ENCODE measurements at regions not wholly inside any gene's neighbourhood (a gene's known extent, or its start where the extent isn't known, plus 50 kb on each side); places are given as distances from the start of the nearest gene placed in this dataset.

DNA sequence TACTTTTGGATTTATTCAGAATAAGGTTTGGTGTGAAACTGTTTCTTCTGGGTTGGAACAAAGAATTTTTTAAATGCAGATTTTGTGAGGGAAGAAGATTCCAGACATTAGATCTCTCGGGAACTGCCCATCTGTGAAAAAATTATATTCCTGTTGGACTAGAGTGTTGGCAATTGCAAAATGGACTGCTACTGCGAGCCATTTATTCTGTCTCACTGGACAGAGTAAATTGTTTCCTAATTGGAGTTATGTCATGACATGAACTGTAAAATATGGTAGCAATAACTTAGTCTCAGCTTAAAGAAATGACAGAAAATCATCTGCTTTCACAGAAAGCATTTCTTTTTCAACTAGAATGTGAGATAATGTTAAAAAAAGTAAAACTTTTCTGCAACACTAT lies 86.0 kb upstream of the MYCBP2 start:
- TF ChIP-seq, protein P1, sequence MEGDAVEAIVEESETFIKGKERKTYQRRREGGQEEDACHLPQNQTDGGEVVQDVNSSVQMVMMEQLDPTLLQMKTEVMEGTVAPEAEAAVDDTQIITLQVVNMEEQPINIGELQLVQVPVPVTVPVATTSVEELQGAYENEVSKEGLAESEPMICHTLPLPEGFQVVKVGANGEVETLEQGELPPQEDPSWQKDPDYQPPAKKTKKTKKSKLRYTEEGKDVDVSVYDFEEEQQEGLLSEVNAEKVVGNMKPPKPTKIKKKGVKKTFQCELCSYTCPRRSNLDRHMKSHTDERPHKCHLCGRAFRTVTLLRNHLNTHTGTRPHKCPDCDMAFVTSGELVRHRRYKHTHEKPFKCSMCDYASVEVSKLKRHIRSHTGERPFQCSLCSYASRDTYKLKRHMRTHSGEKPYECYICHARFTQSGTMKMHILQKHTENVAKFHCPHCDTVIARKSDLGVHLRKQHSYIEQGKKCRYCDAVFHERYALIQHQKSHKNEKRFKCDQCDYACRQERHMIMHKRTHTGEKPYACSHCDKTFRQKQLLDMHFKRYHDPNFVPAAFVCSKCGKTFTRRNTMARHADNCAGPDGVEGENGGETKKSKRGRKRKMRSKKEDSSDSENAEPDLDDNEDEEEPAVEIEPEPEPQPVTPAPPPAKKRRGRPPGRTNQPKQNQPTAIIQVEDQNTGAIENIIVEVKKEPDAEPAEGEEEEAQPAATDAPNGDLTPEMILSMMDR (IDR thresholded peaks at IDR 0.05; ENCODE audit: insufficient read depth, low read length, severe bottlenecking) = no peak
- DNase-seq (ENCODE audit: low read depth) (no peak), FAIRE-seq (no peak)
- Histone ChIP-seq H3K27me3 (ENCODE audit: control insufficient read depth, insufficient read depth, low read length) (no peaks in the 10 kb centered on the region), H3K36me3 (ENCODE audit: control insufficient read depth, insufficient read depth, low read length) (no peaks in the 10 kb centered on the region), H3K4me3 (ENCODE audit: low read depth, low read length) (no peak overlapping the region)

DNA sequence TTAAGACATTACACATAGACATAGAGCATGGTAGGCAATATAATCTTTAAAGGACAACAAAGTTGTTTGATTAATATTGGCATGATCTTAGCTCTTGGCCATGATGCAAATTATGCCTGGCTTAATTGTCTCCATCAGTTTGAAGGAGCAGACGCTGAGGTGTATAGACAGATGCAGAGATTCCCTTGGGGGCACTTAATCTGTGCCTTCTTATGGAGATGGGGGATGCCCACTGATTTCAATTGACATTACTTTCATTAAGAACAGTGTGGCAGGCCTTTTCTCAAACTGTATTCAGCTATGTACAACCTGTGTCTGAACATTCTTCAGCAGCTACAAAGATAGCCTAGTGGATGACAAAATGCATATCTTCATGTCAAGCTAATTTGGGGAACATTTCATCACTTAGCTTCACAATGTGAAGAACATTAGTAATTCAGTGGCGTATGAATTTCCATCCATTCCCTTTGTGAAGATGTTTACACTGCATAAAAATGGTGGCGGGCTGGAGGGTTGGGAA lies 85.3 kb upstream of the MYCBP2 start:
- no peak overlapping the region for H3K4me3 ChIP-seq (ENCODE audit: low read depth, low read length)
- TF ChIP-seq, protein P1 (IDR thresholded peaks at IDR 0.05; ENCODE audit: insufficient read depth, low read length, severe bottlenecking) = no peak
- FAIRE-seq = no peak
- DNase-seq (ENCODE audit: low read depth) = no peak
- H3K27me3 ChIP-seq (ENCODE audit: control insufficient read depth, insufficient read depth, low read length) = no peaks in the 10 kb centered on the region
- H3K36me3 ChIP-seq (ENCODE audit: control insufficient read depth, insufficient read depth, low read length) = no peaks in the 10 kb centered on the region

DNA sequence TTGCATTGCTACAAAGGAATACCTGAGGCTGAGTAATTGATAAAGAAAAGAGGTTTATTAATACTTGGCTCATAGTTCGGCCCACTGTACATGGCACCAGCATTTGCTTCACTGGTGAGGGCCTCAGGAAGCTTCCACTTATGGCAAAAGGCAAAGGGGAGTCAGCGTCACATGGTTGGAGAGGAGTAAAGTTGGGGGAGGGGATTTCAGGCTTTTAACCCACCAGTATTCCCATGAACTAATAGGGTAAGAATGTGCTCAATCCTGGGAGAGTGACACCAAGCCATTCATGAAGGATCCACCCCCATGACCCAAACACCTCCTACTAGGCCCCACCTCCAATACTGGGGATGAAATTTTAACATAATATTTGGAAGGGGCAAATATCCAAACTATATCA lies 82.5 kb upstream of the MYCBP2 start:
- no peaks in the 10 kb centered on the region for H3K27me3 ChIP-seq (ENCODE audit: control insufficient read depth, insufficient read depth, low read length)
- FAIRE-seq (no peak), DNase-seq (ENCODE audit: low read depth) (no peak)
- H3K4me3 ChIP-seq (ENCODE audit: low read depth, low read length) = no peak overlapping the region
- H3K36me3 ChIP-seq (ENCODE audit: control insufficient read depth, insufficient read depth, low read length) = no peaks in the 10 kb centered on the region
- TF ChIP-seq, protein P1 (IDR thresholded peaks at IDR 0.05; ENCODE audit: insufficient read depth, low read length, severe bottlenecking) = no peak

DNA sequence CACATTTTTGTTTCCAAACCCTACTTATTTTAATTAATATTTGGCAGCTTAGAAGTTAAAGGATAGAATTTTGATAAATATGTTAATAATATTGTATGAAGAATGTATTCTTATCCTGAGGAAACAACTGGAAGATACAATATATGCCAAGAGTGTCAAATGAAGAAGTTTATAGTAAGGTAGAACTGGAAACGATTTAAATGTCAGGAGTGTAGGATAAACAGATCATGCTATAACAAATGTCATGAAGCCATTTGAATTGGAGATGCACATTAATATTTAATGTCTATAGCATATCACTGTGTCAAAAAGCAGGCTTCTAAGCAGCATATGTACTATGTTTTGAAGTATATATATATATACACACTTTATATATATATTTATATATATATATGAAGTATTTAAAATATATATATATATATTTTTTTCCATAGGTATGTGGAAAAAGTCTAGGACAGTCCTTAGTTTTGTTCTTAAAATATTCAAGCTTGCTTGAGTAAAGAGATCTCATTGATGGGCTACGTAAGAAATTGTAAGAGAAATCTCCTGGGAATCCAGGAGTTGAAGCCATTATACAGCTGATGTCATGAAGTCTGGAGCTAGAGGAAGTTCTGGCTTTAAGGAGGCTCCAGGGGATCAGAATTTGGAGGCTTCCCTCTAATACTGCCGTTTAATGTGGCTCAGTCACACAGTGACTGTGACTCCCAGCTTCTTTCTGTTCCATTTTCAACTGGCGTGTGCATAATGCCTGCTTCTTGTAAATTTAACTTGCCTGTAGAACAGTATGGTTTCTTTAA lies 79.9 kb upstream of the MYCBP2 start:
- FAIRE-seq (no peak), DNase-seq (ENCODE audit: low read depth) (no peak)
- Histone ChIP-seq H3K27me3 (ENCODE audit: control insufficient read depth, insufficient read depth, low read length) (no peaks in the 10 kb centered on the region), H3K36me3 (ENCODE audit: control insufficient read depth, insufficient read depth, low read length) (no peaks in the 10 kb centered on the region), H3K4me3 (ENCODE audit: low read depth, low read length) (no peak overlapping the region)
- TF ChIP-seq, protein P1 (IDR thresholded peaks at IDR 0.05; ENCODE audit: insufficient read depth, low read length, severe bottlenecking) = no peak

DNA sequence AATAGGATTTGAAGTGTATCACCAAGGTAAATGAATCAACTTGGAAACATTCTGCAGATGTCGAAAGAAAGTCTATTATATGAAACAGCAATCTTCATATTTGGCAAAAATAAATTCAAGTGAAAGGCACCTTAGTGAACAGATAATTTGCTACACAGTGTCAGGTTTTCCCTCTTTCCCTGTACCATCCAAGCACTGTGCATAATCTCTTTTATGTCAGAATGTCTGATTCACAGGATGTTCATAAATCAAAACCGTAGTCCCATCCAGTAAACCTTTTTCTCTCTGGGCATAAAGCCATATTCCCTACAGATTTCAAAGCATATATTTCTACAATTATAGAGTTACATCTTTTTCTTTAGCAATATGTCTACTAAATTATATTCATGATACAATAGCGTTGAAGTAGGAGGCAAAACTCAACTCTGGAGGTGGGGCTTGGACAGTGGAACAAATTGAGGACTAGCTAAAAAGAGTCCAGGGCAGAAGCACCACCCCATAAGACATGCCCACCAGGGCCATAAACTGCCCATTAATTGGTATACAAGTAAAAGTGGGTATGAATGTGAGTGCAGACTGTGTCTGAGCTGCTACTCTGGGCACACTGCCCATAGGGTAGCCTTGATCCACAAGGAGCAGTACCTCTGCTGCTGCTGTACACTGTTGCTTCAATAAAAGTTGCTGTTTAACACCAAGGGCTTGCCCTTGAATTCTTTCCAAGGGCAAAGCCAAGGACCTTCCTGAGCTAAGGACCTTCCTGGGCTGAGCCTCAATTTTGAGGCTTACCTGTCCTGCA lies 72.1 kb upstream of the MYCBP2 start:
- Histone ChIP-seq H3K36me3 (ENCODE audit: control insufficient read depth, insufficient read depth, low read length) (no peaks in the 10 kb centered on the region), H3K27me3 (ENCODE audit: control insufficient read depth, insufficient read depth, low read length) (no peaks in the 10 kb centered on the region), H3K4me3 (ENCODE audit: low read depth, low read length) (no peak overlapping the region)
- DNase-seq (ENCODE audit: low read depth) (no peak), FAIRE-seq (no peak)
- TF ChIP-seq, protein P1 (IDR thresholded peaks at IDR 0.05; ENCODE audit: insufficient read depth, low read length, severe bottlenecking) = no peak

Data from bronchial epithelial cell (primary cell).